ENCODE measurements at regions not wholly inside any gene's neighbourhood (a gene's known extent, or its start where the extent isn't known, plus 50 kb on each side); places are given as distances from the start of the nearest gene placed in this dataset.

GRCh38 chr1:5565281-5566125 lies 426.7 kb downstream of the NPHP4 start:
- TF ChIP-seq CTCF (IDR thresholded peaks at IDR 0.05) = no peak
- no peak for TF ChIP-seq EZH2 (IDR thresholded peaks at IDR 0.05; ENCODE audit: borderline replicate concordance, insufficient read depth, low read depth, low read length, poor library complexity, severe bottlenecking)
